ENCODE measurements at regions not wholly inside any gene's neighbourhood (a gene's known extent, or its start where the extent isn't known, plus 50 kb on each side); places are given as distances from the start of the nearest gene placed in this dataset.

GRCh38 chr9:106127776-106128175 lies 433.4 kb downstream of the TMEM38B start:
- no peak for DNase-seq (ENCODE audit: low read depth)
- no peak for TF ChIP-seq CTCF (IDR thresholded peaks at IDR 0.05; ENCODE audit: insufficient read depth, low read depth, low read length, missing control alignments)
- H3K4me3 ChIP-seq (ENCODE audit: low read depth, low read length) = no peak overlapping the region

- no peak for TF ChIP-seq CTCF (IDR thresholded peaks at IDR 0.05; ENCODE audit: insufficient read depth, low read depth, low read length, missing control alignments)
- DNase-seq (ENCODE audit: low read depth) = no peak
- no peak overlapping the region for H3K4me3 ChIP-seq (ENCODE audit: low read depth, low read length)
Observed at GRCh38 chr9:106130374-106130773, 436.0 kb downstream of the TMEM38B start.

GRCh38 chr9:106143781-106144180 lies 449.4 kb downstream of the TMEM38B start:
- TF ChIP-seq CTCF (IDR thresholded peaks at IDR 0.05; ENCODE audit: insufficient read depth, low read depth, low read length, missing control alignments) = no peak
- H3K4me3 ChIP-seq (ENCODE audit: low read depth, low read length) = no peak overlapping the region
- DNase-seq (ENCODE audit: low read depth) = no peak

- H3K4me3 ChIP-seq (ENCODE audit: low read depth, low read length) = no peak overlapping the region
- DNase-seq (ENCODE audit: low read depth) = no peak
- no peak for TF ChIP-seq CTCF (IDR thresholded peaks at IDR 0.05; ENCODE audit: insufficient read depth, low read depth, low read length, missing control alignments)
Observed at GRCh38 chr9:106146066-106146840, 451.9 kb downstream of the TMEM38B start.

- no peak for TF ChIP-seq CTCF (IDR thresholded peaks at IDR 0.05; ENCODE audit: insufficient read depth, low read depth, low read length, missing control alignments)
- H3K4me3 ChIP-seq (ENCODE audit: low read depth, low read length) = no peak overlapping the region
- no peak for DNase-seq (ENCODE audit: low read depth)
Observed at GRCh38 chr9:106146886-106147285, 452.5 kb downstream of the TMEM38B start.

GRCh38 chr9:106149956-106150355 lies 455.6 kb downstream of the TMEM38B start:
- no peak overlapping the region for H3K4me3 ChIP-seq (ENCODE audit: low read depth, low read length)
- TF ChIP-seq CTCF (IDR thresholded peaks at IDR 0.05; ENCODE audit: insufficient read depth, low read depth, low read length, missing control alignments) = no peak
- DNase-seq (ENCODE audit: low read depth) = no peak

GRCh38 chr9:106156465-106156864 lies 462.1 kb downstream of the TMEM38B start:
- DNase-seq (ENCODE audit: low read depth) = no peak
- no peak overlapping the region for H3K4me3 ChIP-seq (ENCODE audit: low read depth, low read length)
- TF ChIP-seq CTCF (IDR thresholded peaks at IDR 0.05; ENCODE audit: insufficient read depth, low read depth, low read length, missing control alignments) = no peak

Measured in GM12865 (cell line).